Ascending aorta (tissue), 2 donors: ENCODE measurements at regions not wholly inside any gene's neighbourhood (a gene's known extent, or its start where the extent isn't known, plus 50 kb on each side); places are given as distances from the start of the nearest gene placed in this dataset.

Experiments used
- DNase-seq, 2 donors: peaks; one replicate each; pipeline ENCODE4 v3.0.0-alpha.2; 2019; ENCODE audit warnings: low spot score in 2 of 2
- H3K27ac ChIP-seq, 2 donors: fragments of 200-600 bp; sonication (generic); one replicate each; pipeline ENCODE4 v1.5.1; 2016 to 2017; ENCODE audit warnings: mild to moderate bottlenecking in 1 of 2
- H3K27me3 ChIP-seq: fragments of 200-600 bp; sonication (generic); one replicate; pipeline ENCODE4 v1.5.1; 2017
- H3K36me3 ChIP-seq, 2 donors: fragments of 200-600 bp; sonication (generic); one replicate each; pipeline ENCODE4 v1.5.1; 2016
- H3K4me1 ChIP-seq, 2 donors: fragments of 200-600 bp; sonication (generic); one replicate each; pipeline ENCODE4 v1.5.1; 2016 to 2017; ENCODE audit warnings: mild to moderate bottlenecking in 1 of 2
- H3K4me3 ChIP-seq, 2 donors: fragments of 200-600 bp; sonication (generic); one replicate each; pipeline ENCODE4 v1.5.1; 2016 to 2017; ENCODE audit warnings: mild to moderate bottlenecking in 1 of 2
- H3K9me3 ChIP-seq, 2 donors: fragments of 200-600 bp; sonication (generic); one replicate each; pipeline ENCODE4 v1.5.1; 2016
- CTCF ChIP-seq, 3 experiments: fragments of 200-600 bp in 2 of 3; fragments of 450-650 bp in 1 of 3; sonication (generic) in 2 of 3; IDR thresholded peaks; one replicate each; pipeline ENCODE4 v1.5.1; 2016 to 2019; ENCODE audit warnings: antibody characterized with exemption in 3 of 3, mild to moderate bottlenecking in 1 of 3, moderate library complexity in 1 of 3
- intact Hi-C: fragments of 100-400 bp; cut with DNase I; formaldehyde crosslinking; loops from one replicate; pipeline ENCODE4 v1.15.1; 2023

GRCh38 chr4:138671606-138672084, 343.9 kb upstream of the NOCT start:
- no peak for TF ChIP-seq CTCF (IDR thresholded peaks at IDR 0.05)
- Histone ChIP-seq H3K27ac (no peak overlapping the region), H3K4me3 (no peak overlapping the region), H3K9me3 (no peaks in the 10 kb centered on the region), H3K4me1 (peaks cover 0 to 9% of the 10 kb centered on the region in 2 donors), H3K36me3 (no peaks in the 10 kb centered on the region), H3K27me3 (no peaks in the 10 kb centered on the region)
- intact Hi-C loops = no loop called here
- no peak for DNase-seq

- intact Hi-C loops = no loop called here
- TF ChIP-seq CTCF (IDR thresholded peaks at IDR 0.05) = no peak
- no peaks in the 10 kb centered on the region for H3K27me3 ChIP-seq
These were observed 344.5 kb upstream of the NOCT start for GRCh38 chr4:138671106-138671505.

DNA sequence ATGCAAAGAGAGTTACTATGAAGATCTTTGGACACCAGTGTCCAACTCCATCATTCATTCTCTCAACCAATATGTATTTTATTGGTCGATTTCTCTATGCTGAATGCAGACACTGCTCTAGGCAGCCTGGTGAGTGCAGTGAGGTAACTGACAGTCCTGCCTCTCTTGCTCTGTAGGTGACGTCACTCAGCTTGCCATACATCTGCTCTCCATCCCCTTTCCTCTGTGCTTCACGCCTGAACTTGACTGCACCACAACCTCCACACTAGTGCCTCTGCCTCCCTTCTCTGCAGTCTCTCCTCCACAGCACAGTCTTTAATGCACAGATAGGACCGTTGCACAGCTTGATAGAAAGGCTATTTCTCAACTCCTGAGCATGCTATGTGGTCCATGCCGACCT, 344.9 kb upstream of the NOCT start:
- no peaks in the 10 kb centered on the region for H3K9me3 ChIP-seq
- intact Hi-C loops = no loop called here
- H3K27me3 ChIP-seq = no peaks in the 10 kb centered on the region
- no peak for TF ChIP-seq CTCF (IDR thresholded peaks at IDR 0.05)
- H3K36me3 ChIP-seq = no peaks in the 10 kb centered on the region
- no peak overlapping the region for H3K4me3 ChIP-seq
- peaks cover 0 to 9% of the 10 kb centered on the region in 2 donors for H3K4me1 ChIP-seq
- no peak overlapping the region for H3K27ac ChIP-seq
- no peak for DNase-seq

More at GRCh38 chr4:138671106-138671505, 344.5 kb upstream of the NOCT start:
- no peak overlapping the region for H3K4me3 ChIP-seq
- H3K27ac ChIP-seq = no peak overlapping the region
- peaks cover 0 to 9% of the 10 kb centered on the region in 2 donors for H3K4me1 ChIP-seq
- no peaks in the 10 kb centered on the region for H3K9me3 ChIP-seq
- no peaks in the 10 kb centered on the region for H3K36me3 ChIP-seq
- no peak for DNase-seq

DNA sequence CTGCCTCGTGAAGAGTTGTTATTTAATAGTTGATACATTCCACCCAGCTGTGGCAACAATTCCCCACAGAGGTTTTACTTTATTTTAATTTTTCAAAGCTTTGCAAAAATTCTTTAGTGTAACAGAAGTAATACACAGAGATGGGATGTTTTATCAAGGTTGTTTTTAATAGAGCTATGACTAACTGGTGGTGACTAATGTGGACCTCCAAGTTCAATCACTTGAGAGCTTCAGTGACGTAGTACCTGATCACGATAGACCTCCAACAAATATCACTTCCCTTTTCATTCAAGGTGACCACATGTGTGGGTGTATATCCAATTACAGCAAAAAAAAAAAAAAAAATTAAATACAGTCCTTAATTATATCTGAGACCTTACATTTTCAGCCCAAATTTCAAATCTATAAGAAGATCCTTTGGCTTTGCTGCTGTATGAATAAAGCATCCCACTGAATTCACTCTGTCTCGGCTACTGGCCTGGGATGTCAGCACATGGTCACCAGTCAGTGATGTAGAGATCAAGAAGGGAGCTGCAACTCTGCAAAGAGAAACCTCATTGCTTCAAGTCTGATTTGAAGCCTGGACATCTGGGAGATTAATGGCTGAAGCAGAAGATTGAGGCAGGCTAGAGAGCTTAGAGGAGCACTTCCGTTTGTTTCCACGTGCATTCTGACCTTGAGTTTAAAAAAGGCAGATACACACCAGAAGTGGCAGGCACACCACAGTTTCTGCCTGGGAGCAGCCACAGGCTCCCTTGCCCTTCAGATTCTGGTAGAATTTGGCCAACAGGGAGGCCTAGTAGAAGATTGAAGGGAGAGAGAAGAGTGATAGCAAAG, 345.9 kb upstream of the NOCT start:
- no peak for TF ChIP-seq CTCF (IDR thresholded peaks at IDR 0.05)
- Histone ChIP-seq H3K9me3 (no peaks in the 10 kb centered on the region), H3K27me3 (no peaks in the 10 kb centered on the region), H3K27ac (no peak overlapping the region), H3K4me3 (no peak overlapping the region), H3K4me1 (peaks cover 0 to 9% of the 10 kb centered on the region in 2 donors), H3K36me3 (no peaks in the 10 kb centered on the region)
- intact Hi-C loops = no loop called here
- DNase-seq = no peak

- Histone ChIP-seq H3K27me3 (no peaks in the 10 kb centered on the region), H3K4me3 (no peak overlapping the region), H3K4me1 (peaks cover 0 to 7% of the 10 kb centered on the region in 2 donors), H3K27ac (no peak overlapping the region), H3K36me3 (no peaks in the 10 kb centered on the region), H3K9me3 (no peaks in the 10 kb centered on the region)
- intact Hi-C loops = no loop called here
- TF ChIP-seq CTCF (IDR thresholded peaks at IDR 0.05) = no peak
- no peak for DNase-seq
These were observed 347.3 kb upstream of the NOCT start for GRCh38 chr4:138668309-138668708.
